DND-41 (cell line): ENCODE measurements at regions not wholly inside any gene's neighbourhood (a gene's known extent, or its start where the extent isn't known, plus 50 kb on each side); places are given as distances from the start of the nearest gene placed in this dataset.

Source experiments
- CTCF ChIP-seq: IDR thresholded peaks from 2 replicates; pipeline ENCODE4 v1.5.1; 2012; ENCODE audit warnings: borderline replicate concordance, low read length, moderate library complexity, mild to moderate bottlenecking; ENCODE audit not compliant: poor library complexity, severe bottlenecking; ENCODE audit errors: extremely low read depth
- EZH2 ChIP-seq: IDR thresholded peaks from 3 replicates; pipeline ENCODE4 v1.6.1; 2012; ENCODE audit warnings: borderline replicate concordance, low read depth, mild to moderate bottlenecking, moderate library complexity, low read length, inconsistent platforms; ENCODE audit not compliant: severe bottlenecking

GRCh38 chr22:25488244-25489020 is 76.0 kb upstream of the GRK3 start:
- TF ChIP-seq CTCF (no peak), EZH2 (no peak)
